ENCODE measurements at regions not wholly inside any gene's neighbourhood (a gene's known extent, or its start where the extent isn't known, plus 50 kb on each side); places are given as distances from the start of the nearest gene placed in this dataset.
"Not testable (repeated sequence)": the region's sequence is repeated elsewhere in the genome, so short reads cannot be mapped to it uniquely, and the experiment has no call there.

DNA sequence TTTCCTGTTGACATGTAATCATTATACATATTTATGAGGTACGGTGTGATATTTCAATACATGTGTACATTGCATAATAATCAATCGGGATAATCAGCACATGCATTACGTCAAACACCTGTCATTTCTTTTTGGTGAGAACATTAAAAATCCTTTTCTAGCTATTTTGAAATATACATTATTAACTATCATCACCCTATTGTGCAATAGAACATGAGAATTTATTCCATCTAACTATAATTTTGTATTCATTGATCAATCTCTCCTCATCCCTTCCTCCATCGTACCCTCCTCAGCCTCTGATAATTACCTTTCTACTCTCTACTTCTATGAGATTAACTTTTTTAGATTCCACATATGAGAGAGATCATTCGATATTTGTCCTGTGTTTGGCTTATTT is 170.9 kb upstream of the GHR start:
- DNase-seq: no peak

DNA sequence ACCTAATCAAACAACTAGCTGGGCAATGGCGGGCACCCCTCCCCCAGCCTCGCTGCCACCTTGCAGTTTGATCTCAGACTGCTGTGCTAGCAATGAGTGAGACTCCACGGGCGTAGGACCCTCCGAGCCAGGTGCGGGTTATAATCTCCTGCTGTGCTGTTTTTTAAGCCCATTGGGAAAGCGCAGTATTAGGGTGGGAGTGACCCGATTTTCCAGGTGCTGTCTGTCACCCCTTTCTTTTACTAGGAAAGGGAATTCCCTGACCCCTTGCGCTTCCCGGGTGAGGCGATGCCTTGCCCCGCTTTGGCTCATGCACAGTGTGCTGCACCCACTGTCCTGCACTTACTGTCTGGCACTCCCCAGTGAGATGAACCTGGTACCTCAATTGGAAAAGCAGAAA is 163.3 kb upstream of the GHR start:
- not testable (repeated sequence) for DNase-seq

DNA sequence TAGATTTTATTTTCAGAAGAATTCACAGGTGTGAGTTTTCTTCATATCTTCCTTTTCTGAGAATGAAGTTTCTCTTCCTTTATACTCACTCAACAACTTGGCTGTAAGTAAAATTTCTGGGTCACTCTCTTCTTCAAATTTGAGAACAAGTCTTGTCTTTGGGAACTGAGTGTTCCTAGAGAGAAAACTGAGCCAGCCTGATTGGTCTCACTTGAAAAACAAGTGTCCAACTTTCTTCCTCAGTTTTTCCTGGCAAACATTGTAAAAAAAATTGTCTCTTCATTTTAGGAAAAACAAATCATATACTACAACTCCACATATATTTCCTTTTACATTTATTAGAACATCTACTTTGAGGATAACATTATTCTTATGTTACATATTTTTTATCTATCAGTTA is 156.1 kb upstream of the GHR start:
- no peak for DNase-seq

DNA sequence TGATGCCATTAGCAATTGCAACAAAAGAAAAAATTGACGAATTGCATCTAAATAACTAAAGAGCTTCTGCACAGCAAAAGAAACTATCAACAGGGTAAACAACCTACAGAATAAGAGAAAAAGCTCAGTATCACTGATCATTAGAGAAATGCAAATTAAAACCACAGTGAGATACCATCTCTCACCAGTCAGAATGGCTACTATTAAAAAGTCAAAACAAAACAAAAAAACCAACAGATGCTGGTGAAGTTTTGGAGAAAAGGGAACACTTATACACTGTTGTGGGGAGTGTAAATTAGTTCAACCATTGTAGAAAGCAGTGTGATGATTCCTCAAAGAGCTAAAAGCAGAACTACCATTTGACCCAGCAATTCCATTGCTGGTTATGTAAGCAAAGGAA is 155.1 kb upstream of the GHR start:
- not testable (repeated sequence) for DNase-seq

DNA sequence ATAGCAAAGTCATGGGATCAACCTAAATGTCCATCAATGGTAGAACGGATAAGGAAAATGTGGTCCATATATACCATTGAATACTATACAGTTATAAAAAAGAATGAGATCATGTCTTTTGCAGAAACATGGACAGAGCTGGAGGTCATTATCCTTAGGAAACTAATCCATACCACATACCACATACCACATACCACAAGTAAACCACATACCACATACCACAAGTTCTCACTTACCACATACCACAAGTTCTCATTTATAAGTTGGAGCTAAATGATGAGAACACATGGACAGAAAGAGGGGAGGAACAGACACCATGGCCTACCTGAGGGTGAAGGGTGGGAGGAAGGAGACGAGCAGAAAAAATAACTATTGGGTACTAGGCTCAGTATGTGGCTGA is 154.6 kb upstream of the GHR start:
- DNase-seq: no peak

- DNase-seq: no peak
Measured at GRCh38 chr5:42270771-42271170, 152.5 kb upstream of the GHR start.

- no peak for DNase-seq
Measured at GRCh38 chr5:42274913-42275312, 148.3 kb upstream of the GHR start.

- no peak for DNase-seq
Measured at GRCh38 chr5:42277293-42277692, 145.9 kb upstream of the GHR start.

- no peak for DNase-seq
Measured at GRCh38 chr5:42284584-42284983, 138.7 kb upstream of the GHR start.

DNA sequence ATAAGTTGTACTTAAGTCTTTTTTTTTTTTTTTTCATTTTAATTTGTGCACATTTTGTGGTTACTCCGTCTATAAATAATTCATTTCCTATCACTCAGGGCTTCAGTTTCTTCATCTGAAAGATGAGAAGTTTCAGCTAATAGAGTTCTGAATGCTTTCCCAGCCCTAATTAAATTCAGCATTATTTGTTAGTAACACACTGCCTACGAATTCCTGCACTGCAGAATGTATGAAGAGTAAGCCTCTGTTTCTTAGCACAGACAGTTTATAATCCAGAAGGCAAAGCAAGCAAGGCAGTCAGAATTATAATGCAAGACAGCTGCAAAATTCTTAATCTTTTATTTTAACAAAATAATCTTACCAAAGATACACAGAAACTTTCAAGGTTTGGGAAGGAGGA is 138.0 kb upstream of the GHR start:
- no peak for DNase-seq

DNA sequence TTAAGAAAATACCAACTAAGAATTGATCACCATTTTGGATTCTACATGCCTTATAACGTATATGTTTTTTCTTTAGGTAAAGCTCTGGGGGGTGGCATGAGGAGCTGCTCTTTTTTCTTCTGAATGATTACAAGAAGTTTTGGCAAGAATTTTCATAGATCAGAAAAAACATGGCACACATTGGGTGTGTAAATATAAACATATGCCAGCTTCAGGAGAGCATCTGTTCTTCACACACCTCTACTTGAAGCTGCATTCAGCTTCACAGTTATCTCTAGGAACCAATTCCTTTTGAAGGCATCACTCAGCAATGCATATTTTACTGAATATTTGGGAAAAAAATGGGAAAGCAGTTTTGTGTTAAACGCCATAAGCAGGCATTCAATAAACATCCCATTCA is 122.7 kb upstream of the GHR start:
- DNase-seq: no peak

GRCh38 chr5:42301349-42301748 is 121.9 kb upstream of the GHR start:
- DNase-seq: no peak

- DNase-seq: no peak
Measured at GRCh38 chr5:42302186-42302585, 121.1 kb upstream of the GHR start.

DNA sequence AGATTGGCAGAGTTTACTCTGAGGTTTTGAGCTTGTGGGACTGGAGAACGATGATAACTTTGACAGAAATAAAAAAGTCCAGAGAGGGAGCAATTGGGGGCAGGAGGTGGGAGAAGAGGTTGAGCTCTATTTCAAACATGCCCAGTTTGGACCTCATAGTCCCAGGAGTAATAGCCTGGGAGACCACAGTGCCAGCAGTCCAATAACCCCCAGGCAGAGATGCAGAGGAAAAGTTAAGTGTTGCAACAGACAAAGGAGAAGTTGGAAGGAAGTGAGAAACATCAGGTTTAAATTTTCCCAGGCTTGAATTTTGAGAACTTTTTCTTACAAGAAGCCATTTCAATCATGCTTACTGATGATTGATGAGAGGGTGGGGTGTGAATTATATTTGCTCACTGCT is 117.0 kb upstream of the GHR start:
- no peak for DNase-seq

DNA sequence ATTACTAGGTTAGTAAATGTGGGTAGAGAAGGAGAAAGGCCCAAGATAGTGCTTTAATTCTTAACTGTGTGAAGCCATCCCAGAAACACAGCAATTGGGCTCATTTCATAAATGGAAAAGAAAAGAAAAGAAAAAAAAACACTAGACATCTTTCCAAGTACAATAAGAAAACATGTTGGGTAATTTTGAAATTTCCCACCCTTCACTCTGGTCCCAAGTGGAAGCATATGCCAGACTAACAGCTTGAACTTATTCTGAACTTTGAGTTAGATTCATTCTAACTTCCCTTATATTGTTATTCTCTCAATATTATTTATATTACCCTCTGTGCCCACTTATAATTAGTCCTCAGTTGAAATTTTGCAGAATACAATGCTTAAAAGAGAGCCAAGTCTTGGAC is 113.4 kb upstream of the GHR start:
- DNase-seq: no peak

DNA sequence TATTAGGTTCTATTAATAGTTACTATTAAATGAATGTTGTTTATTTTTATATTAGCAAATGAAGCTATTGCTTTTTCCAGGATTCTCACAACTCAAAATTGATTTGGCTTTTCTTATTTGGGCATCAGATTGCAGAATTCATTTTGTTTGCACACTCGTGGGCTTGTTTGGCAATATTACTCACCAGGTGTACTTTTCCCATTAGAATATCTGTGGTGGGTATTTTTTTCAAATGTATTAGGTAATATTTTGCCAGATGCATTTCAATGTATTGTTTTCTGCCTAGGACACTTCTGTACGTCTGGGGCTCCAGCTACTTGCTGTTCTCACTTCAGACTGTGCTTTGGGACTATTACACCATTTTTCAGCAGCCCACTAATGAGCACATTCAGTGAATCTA is 108.0 kb upstream of the GHR start:
- no peak for DNase-seq

GRCh38 chr5:42317575-42317974 is 105.7 kb upstream of the GHR start:
- no peak for DNase-seq

- not testable (repeated sequence) for DNase-seq
Measured at GRCh38 chr5:42319546-42319945, 103.7 kb upstream of the GHR start.

- no peak for DNase-seq
Measured at GRCh38 chr5:42321785-42322184, 101.5 kb upstream of the GHR start.

- DNase-seq: no peak
Measured at GRCh38 chr5:42337143-42337542, 86.1 kb upstream of the GHR start.

DNA sequence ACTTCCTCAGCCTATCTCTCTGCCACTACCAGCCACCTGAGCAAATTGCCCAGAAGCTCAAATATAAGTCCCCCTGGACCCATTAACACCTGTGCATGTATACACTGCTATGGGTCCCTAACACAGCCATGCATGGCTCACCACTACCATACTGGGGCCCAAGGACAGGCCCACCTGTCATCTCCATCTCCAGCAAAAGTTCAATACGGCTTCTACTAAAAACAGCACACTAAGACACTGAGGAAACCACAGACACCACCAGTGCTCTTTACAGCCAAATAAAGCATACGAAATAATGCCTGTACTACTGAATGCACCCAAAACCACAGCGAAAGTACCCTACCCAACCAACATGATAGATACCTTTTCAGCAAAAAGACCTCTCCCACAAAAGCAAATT is 85.6 kb upstream of the GHR start:
- no peak for DNase-seq

- no peak for DNase-seq
Measured at GRCh38 chr5:42338136-42338535, 85.1 kb upstream of the GHR start.

GRCh38 chr5:42349163-42349562 is 74.1 kb upstream of the GHR start:
- DNase-seq: no peak

DNA sequence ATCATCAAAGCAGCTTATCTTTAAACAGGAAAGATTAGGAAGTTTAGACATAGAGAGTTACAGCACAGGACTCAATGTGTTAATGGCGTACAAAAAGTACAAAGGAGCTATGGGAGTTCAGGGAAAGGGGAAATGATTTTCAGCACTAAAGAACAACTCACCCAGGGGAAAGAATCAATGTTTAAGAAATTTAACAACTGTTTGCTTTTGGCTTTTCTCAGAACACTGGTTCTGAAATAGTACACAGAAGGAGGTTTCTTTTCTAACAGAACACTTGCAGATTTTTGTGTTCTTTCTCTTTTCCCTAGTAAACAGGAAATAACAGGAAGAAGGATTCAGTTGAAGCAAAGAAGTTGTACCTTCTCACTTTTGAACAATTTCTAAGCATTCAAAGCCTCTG is 71.3 kb upstream of the GHR start:
- no peak for DNase-seq

GRCh38 chr5:42360056-42360455 is 63.2 kb upstream of the GHR start:
- no peak for DNase-seq

DNA sequence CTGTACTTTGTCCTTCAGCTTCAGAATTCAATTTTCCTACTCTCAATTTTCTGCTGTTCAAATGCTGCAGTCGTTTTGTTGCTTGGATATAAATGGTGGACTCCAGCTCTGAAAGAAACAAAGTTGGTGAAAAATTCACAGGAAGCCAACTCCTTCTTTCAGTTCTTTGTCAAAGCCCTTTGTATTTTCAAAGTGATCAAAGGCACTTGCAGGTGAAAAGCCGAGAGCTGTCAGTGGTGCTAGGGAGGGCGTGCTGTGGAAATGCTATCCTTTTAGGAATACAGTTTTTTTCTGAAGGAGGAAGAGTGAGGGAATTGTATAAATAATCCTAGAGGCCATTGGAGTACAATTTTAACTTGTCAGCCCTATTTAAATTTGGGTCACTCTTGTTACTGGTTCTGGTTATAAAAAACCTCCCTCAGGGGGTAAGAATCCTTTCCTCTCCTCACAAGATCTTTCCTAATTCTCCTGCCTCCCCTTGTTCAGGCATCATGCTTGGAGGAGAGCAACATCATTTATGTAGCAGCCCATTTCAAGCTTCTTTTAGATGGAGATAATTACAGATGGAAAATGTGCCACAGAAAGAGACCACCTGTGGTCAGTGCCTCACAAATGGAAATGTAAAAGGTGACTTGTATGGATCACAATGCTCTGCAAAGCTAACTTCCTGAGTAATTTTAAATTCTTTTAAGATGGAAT is 62.5 kb upstream of the GHR start:
- DNase-seq: no peak
